Vagina (tissue), 2 donors: ENCODE measurements at regions not wholly inside any gene's neighbourhood (a gene's known extent, or its start where the extent isn't known, plus 50 kb on each side); places are given as distances from the start of the nearest gene placed in this dataset.

Experiments used
- DNase-seq, 2 donors: peaks; one replicate each; pipeline ENCODE4 v3.0.0-alpha.2; 2017; ENCODE audit errors: extremely low spot score in 2 of 2
- H3K27ac ChIP-seq: fragments of 200-600 bp; sonication (generic); one replicate; pipeline ENCODE4 v1.5.1; 2019
- H3K27me3 ChIP-seq: fragments of 200-600 bp; sonication (generic); one replicate; pipeline ENCODE4 v1.5.1; 2019
- H3K36me3 ChIP-seq, 2 donors: fragments of 200-600 bp; sonication (generic); one replicate each; pipeline ENCODE4 v1.5.1; 2017 to 2019
- H3K4me1 ChIP-seq: fragments of 200-600 bp; sonication (generic); one replicate; pipeline ENCODE4 v1.5.1; 2019
- H3K4me3 ChIP-seq, 2 donors: fragments of 200-600 bp; sonication (generic); 1 replicate in 1 of 2; 2 replicates in 1 of 2; pipeline ENCODE4 v1.5.1; 2016 to 2019
- H3K9me3 ChIP-seq: fragments of 200-600 bp; sonication (generic); one replicate; pipeline ENCODE4 v1.5.1; 2019
- POLR2A ChIP-seq, 2 donors: fragments of 450-650 bp; IDR thresholded peaks; one replicate each; pipeline ENCODE4 v1.6.1; 2017; ENCODE audit warnings: antibody characterized with exemption in 2 of 2, mild to moderate bottlenecking in 2 of 2, moderate library complexity in 2 of 2
- POLR2AphosphoS5 ChIP-seq, 2 donors: sonication (generic); formaldehyde crosslinking; IDR thresholded peaks; one replicate each; pipeline ENCODE4 v1.9.0; 2017; ENCODE audit warnings: antibody characterized with exemption in 2 of 2, mild to moderate bottlenecking in 2 of 2, low read depth in 1 of 2; ENCODE audit not compliant: insufficient read depth in 1 of 2
- intact Hi-C: fragments of 100-400 bp; cut with DNase I; formaldehyde crosslinking; loops from one replicate; pipeline ENCODE4 v1.15.1; 2023
- TF ChIP-seq, protein P1 (sequence below), 3 experiments: fragments of 450-650 bp in 2 of 3; fragments of 200-600 bp in 1 of 3; sonication (generic) in 1 of 3; IDR thresholded peaks; one replicate each; pipeline ENCODE4 v1.5.1; 2017 to 2019; ENCODE audit warnings: antibody characterized with exemption in 3 of 3, mild to moderate bottlenecking in 2 of 3, moderate library complexity in 2 of 3

DNA sequence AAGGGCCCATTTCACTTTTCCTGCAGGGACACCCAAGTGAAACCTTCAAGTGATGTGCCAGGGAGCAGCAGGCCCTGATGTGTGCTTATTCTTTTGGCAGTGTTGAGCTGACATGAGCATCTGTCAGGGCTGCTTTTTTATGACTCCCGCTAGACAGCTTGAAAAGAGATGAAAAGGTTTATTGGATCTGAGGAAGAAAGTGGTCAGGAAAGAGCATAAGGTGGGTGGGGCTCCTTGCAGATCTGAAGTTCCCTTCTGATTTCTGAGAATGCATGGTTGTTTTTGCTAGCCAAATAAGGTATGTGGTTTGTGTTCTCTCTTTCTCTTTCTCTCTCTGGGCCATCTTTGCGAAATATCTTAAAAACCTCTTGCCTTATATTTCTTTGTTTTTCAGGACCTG is 316.1 kb downstream of the DMRT2 start:
- Histone ChIP-seq H3K4me1 (no peaks in the 10 kb centered on the region), H3K36me3 (no peaks in the 10 kb centered on the region), H3K9me3 (no peaks in the 10 kb centered on the region), H3K27me3 (no peaks in the 10 kb centered on the region), H3K27ac (no peak overlapping the region), H3K4me3 (no peak overlapping the region)
- TF ChIP-seq, protein P1, sequence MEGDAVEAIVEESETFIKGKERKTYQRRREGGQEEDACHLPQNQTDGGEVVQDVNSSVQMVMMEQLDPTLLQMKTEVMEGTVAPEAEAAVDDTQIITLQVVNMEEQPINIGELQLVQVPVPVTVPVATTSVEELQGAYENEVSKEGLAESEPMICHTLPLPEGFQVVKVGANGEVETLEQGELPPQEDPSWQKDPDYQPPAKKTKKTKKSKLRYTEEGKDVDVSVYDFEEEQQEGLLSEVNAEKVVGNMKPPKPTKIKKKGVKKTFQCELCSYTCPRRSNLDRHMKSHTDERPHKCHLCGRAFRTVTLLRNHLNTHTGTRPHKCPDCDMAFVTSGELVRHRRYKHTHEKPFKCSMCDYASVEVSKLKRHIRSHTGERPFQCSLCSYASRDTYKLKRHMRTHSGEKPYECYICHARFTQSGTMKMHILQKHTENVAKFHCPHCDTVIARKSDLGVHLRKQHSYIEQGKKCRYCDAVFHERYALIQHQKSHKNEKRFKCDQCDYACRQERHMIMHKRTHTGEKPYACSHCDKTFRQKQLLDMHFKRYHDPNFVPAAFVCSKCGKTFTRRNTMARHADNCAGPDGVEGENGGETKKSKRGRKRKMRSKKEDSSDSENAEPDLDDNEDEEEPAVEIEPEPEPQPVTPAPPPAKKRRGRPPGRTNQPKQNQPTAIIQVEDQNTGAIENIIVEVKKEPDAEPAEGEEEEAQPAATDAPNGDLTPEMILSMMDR (IDR thresholded peaks at IDR 0.05): no peak
- TF ChIP-seq POLR2A (IDR thresholded peaks at IDR 0.05) (no peak), POLR2AphosphoS5 (IDR thresholded peaks at IDR 0.05; ENCODE audit: insufficient read depth in 1 of 2, low read depth in 1 of 2) (no peak)
- DNase-seq: no peak
- intact Hi-C loops: no loop called here

DNA sequence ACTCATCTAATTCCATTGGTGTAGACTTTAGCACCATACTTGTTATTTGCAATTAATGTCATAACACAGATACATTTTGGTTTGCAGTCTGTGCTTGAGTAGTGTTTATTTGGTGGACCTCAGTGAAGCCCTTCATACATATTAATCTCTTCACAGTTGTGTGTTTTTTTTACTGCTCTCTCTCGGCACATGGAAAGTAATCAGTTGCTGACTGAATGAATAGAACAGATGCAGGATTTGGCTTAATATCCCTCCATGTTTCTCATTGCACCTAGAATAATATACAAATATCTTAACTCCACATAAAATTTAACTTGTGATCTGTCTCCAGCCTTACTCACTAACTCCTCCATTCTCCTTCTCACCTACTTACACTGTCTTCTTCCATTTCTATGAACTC is 319.1 kb downstream of the DMRT2 start:
- H3K4me1 ChIP-seq: no peaks in the 10 kb centered on the region
- H3K36me3 ChIP-seq: no peaks in the 10 kb centered on the region
- H3K9me3 ChIP-seq: no peaks in the 10 kb centered on the region
- TF ChIP-seq POLR2A (IDR thresholded peaks at IDR 0.05) (no peak), POLR2AphosphoS5 (IDR thresholded peaks at IDR 0.05; ENCODE audit: insufficient read depth in 1 of 2, low read depth in 1 of 2) (no peak)
- no peak overlapping the region for H3K27ac ChIP-seq
- no peaks in the 10 kb centered on the region for H3K27me3 ChIP-seq
- no peak overlapping the region for H3K4me3 ChIP-seq
- intact Hi-C loops: no loop called here
- no peak for DNase-seq

DNA sequence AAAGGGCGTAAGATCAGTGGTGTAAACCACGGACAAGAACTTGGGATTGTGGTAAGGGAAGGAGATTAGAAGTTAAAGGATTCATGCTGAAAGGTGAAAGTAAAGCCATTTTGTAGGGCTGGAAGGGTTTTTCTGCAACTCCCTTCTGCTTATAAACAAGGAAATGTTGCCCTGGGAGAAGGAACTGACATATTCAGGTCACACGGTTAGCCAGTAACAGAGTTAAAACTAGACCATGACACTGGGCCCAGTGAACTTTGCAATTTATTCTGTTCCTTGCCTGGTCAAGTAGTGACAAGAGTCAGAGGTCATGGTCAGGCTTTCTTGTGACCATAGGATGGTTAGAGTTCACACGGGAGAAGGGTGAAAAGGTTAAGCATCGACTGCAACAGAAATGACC is 323.3 kb downstream of the DMRT2 start:
- no peak for DNase-seq
- Histone ChIP-seq H3K36me3 (no peaks in the 10 kb centered on the region), H3K9me3 (no peaks in the 10 kb centered on the region), H3K4me3 (no peak overlapping the region), H3K27me3 (no peaks in the 10 kb centered on the region), H3K27ac (no peak overlapping the region), H3K4me1 (no peaks in the 10 kb centered on the region)
- no peak for TF ChIP-seq POLR2A (IDR thresholded peaks at IDR 0.05)
- TF ChIP-seq POLR2AphosphoS5 (IDR thresholded peaks at IDR 0.05; ENCODE audit: insufficient read depth in 1 of 2, low read depth in 1 of 2): no peak
- TF ChIP-seq, protein P1 (IDR thresholded peaks at IDR 0.05): no peak
- intact Hi-C loops: no loop called here

DNA sequence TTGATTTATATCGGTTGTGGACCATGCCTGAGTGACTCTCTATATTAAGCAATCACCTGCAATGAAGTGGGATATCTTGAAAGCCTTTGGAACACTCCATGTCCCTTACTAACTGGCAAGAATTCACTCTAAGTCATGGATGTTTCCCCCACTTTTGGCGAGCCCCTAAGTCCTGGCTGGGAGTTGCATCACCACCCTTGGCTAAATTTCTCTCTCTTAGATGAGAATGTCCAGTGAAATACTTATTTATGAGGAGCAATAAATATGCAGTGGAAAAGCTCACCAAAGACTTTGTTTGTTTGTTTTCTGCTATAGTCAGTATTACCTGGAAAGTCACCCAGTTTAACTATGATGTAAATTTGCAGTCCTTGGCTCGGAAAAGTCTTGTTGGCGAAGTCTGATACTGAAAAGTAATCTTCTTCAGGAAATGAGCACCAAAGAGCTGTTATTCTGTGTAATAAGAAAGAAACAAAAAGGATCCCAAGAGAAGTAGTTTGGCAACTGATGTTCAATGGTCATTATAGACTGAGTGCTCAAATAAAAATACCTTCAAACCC is 333.8 kb downstream of the DMRT2 start:
- Histone ChIP-seq H3K4me1 (no peaks in the 10 kb centered on the region), H3K36me3 (no peaks in the 10 kb centered on the region), H3K4me3 (no peak overlapping the region), H3K27ac (no peak overlapping the region), H3K9me3 (no peaks in the 10 kb centered on the region), H3K27me3 (no peaks in the 10 kb centered on the region)
- intact Hi-C loops: no loop called here
- TF ChIP-seq, protein P1 (IDR thresholded peaks at IDR 0.05): no peak
- TF ChIP-seq POLR2A (IDR thresholded peaks at IDR 0.05) (no peak), POLR2AphosphoS5 (IDR thresholded peaks at IDR 0.05; ENCODE audit: insufficient read depth in 1 of 2, low read depth in 1 of 2) (no peak)
- DNase-seq: no peak

DNA sequence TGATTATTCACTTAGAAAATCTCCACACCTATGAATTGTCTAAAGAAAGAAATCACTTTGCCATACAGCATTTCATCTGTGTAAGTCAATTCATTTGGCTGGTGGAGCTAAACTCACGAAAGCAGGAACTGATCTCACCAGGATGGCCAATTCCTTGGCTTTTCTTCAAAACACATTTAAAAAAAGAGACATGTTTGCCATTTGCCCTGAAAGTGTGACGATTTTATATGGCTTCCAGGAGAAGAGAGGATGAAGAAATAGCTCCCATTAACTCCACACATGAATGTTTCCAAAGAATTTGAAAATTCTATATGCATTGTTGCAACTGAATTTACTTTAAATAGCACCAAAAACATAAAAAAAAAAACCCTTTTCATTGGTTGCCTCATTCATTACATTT is 334.7 kb downstream of the DMRT2 start:
- no peak for DNase-seq
- intact Hi-C loops: no loop called here
- Histone ChIP-seq H3K4me3 (no peak overlapping the region), H3K36me3 (no peaks in the 10 kb centered on the region), H3K4me1 (no peaks in the 10 kb centered on the region), H3K27ac (no peak overlapping the region), H3K27me3 (no peaks in the 10 kb centered on the region), H3K9me3 (no peaks in the 10 kb centered on the region)
- TF ChIP-seq, protein P1 (IDR thresholded peaks at IDR 0.05): no peak
- no peak for TF ChIP-seq POLR2AphosphoS5 (IDR thresholded peaks at IDR 0.05; ENCODE audit: insufficient read depth in 1 of 2, low read depth in 1 of 2)
- TF ChIP-seq POLR2A (IDR thresholded peaks at IDR 0.05): no peak
